ENCODE measurements at regions not wholly inside any gene's neighbourhood (a gene's known extent, or its start where the extent isn't known, plus 50 kb on each side); places are given as distances from the start of the nearest gene placed in this dataset.
A peak's percentile ranks its signal among the peaks of the same experiment; 100 is the strongest.
"Not testable (repeated sequence)": the region's sequence is repeated elsewhere in the genome, so short reads cannot be mapped to it uniquely, and the experiment has no call there.

DNA sequence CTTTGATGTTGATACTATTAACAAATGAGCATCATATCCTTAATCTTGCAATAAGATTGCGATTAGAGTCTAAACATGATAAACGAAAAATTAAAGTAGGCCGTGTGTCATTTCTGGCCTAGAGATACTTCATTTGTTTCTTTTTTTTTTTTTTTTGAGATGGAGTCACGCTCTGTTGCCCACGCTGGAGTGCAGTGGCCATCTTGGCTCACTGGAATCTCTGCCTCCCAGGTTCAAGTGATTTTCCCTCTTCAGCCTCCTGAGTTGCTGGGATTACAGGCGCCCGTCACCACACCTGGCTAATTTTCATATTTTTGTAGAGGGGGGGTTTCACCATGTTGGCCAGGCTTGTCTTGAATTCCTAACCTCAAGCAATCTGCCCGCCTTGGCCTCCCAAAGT is 446.9 kb downstream of the PCNX1 start:
- whole genome bisulfite sequencing, 2 donors (ENCODE audit: low coverage in 1 of 2): 94 to 97% methylated on average over 8 of the region's 8 CpGs
- Histone ChIP-seq H3K27ac (peak overlapping the region in 3 of 4 donors; percentile 43 to 77 (median 53)), H3K9me3 (no peaks in the 10 kb centered on the region), H3K4me3 (no peak overlapping the region), H3K4me1 (peaks cover 0 to 21% (median 7%) of the 10 kb centered on the region in 4 donors), H3K27me3 (no peaks in the 10 kb centered on the region), H3K36me3 (no peaks in the 10 kb centered on the region)
- in situ Hi-C loops (cut with MboI; ENCODE audit: low pct_ligation_motif_present in 1 of 4, low pct_unique_long_range_greater_than_20kb in 1 of 4, low sequenced_read_pairs in 3 of 4): no loop called here
- DNase-seq: no peak
- intact Hi-C loops (cut with DNase I; ENCODE audit: low total_unique reads): no loop called here
- no peak for TF ChIP-seq EP300 (IDR thresholded peaks at IDR 0.05; ENCODE audit: low read depth)
- TF ChIP-seq POLR2AphosphoS5 (IDR thresholded peaks at IDR 0.05): no peak
- no peak for TF ChIP-seq POLR2A (IDR thresholded peaks at IDR 0.05)

DNA sequence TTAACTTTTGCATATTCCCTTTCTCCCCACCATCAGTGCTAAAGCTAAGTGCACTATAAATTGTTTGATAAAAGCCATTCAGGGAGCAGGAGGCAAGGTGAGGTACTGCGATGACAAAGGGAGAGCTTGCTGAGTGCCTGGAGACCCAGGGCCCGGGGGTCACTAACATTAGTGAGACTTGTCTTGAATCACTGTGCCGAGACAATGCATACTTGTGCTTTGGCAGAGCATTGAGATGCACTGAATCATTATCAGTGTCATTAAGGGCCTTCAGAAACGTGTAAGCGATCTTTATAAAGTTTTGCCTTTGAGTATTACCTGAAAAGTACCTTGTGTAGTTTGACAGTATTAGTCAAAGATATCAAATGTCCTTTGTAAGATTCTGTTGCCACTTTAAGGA is 447.5 kb downstream of the PCNX1 start:
- no peak for TF ChIP-seq POLR2A (IDR thresholded peaks at IDR 0.05)
- TF ChIP-seq CTCF (IDR thresholded peaks at IDR 0.05): no peak
- no peak for TF ChIP-seq EP300 (IDR thresholded peaks at IDR 0.05; ENCODE audit: low read depth)
- TF ChIP-seq POLR2AphosphoS5 (IDR thresholded peaks at IDR 0.05): no peak
- no peak for DNase-seq

GRCh38 chr14:71355324-71356201 is 448.3 kb downstream of the PCNX1 start:
- no peak for DNase-seq
- no peak for TF ChIP-seq CTCF (IDR thresholded peaks at IDR 0.05)
- peak in 2 of 3 donors; percentile 48 to 53 for TF ChIP-seq POLR2AphosphoS5 (IDR thresholded peaks at IDR 0.05)
- no peak for TF ChIP-seq POLR2A (IDR thresholded peaks at IDR 0.05)
- no peak for TF ChIP-seq EP300 (IDR thresholded peaks at IDR 0.05; ENCODE audit: low read depth)
- WGBS, 2 donors (ENCODE audit: low coverage in 1 of 2): 28 to 34% methylated on average over 5 of the region's 5 CpGs
- H3K36me3 ChIP-seq: no peaks in the 10 kb centered on the region
- H3K27ac ChIP-seq: peak overlapping the region; percentile 43 to 77 (median 58)
- no peaks in the 10 kb centered on the region for H3K9me3 ChIP-seq
- intact Hi-C loops (cut with DNase I; ENCODE audit: low total_unique reads): no loop called here
- H3K4me3 ChIP-seq: no peak overlapping the region
- H3K27me3 ChIP-seq: no peaks in the 10 kb centered on the region
- peaks cover 0 to 19% (median 7%) of the 10 kb centered on the region in 4 donors for H3K4me1 ChIP-seq
- in situ Hi-C loops (cut with MboI; ENCODE audit: low pct_ligation_motif_present in 1 of 4, low pct_unique_long_range_greater_than_20kb in 1 of 4, low sequenced_read_pairs in 3 of 4): no loop called here

More for the DNA sequence above, 447.5 kb downstream of the PCNX1 start:
- no peak overlapping the region for H3K4me3 ChIP-seq
- H3K9me3 ChIP-seq: no peaks in the 10 kb centered on the region
- H3K36me3 ChIP-seq: no peaks in the 10 kb centered on the region
- WGBS, 2 donors (ENCODE audit: low coverage in 1 of 2): 84 to 90% methylated on average over 3 to 5 of the region's 5 CpGs
- in situ Hi-C loops (cut with MboI; ENCODE audit: low pct_ligation_motif_present in 1 of 4, low pct_unique_long_range_greater_than_20kb in 1 of 4, low sequenced_read_pairs in 3 of 4): no loop called here
- H3K27ac ChIP-seq: peak overlapping the region; percentile 43 to 77 (median 58)
- H3K27me3 ChIP-seq: no peaks in the 10 kb centered on the region
- intact Hi-C loops (cut with DNase I; ENCODE audit: low total_unique reads): no loop called here
- H3K4me1 ChIP-seq: peaks cover 0 to 21% (median 7%) of the 10 kb centered on the region in 4 donors

GRCh38 chr14:71358209-71358931 is 451.1 kb downstream of the PCNX1 start:
- no peaks in the 10 kb centered on the region for H3K9me3 ChIP-seq
- DNase-seq: no peak
- no peak overlapping the region for H3K4me3 ChIP-seq
- no peaks in the 10 kb centered on the region for H3K27me3 ChIP-seq
- no peak for TF ChIP-seq EP300 (IDR thresholded peaks at IDR 0.05; ENCODE audit: low read depth)
- no peak for TF ChIP-seq POLR2A (IDR thresholded peaks at IDR 0.05)
- TF ChIP-seq POLR2AphosphoS5 (IDR thresholded peaks at IDR 0.05): no peak
- TF ChIP-seq CTCF (IDR thresholded peaks at IDR 0.05): no peak
- WGBS, 2 donors (ENCODE audit: low coverage in 1 of 2): 66 to 100% methylated on average over 3 to 6 of the region's 6 CpGs
- intact Hi-C loops (cut with DNase I; ENCODE audit: low total_unique reads) (no loop called here), in situ Hi-C loops (cut with MboI; ENCODE audit: low pct_ligation_motif_present in 1 of 4, low pct_unique_long_range_greater_than_20kb in 1 of 4, low sequenced_read_pairs in 3 of 4) (no loop called here)
- H3K36me3 ChIP-seq: no peaks in the 10 kb centered on the region
- H3K4me1 ChIP-seq: peaks cover 0 to 24% (median 12%) of the 10 kb centered on the region in 4 donors
- peak overlapping the region; percentile 43 to 77 (median 58) for H3K27ac ChIP-seq

- DNase-seq; H3K27me3 ChIP-seq; intact Hi-C loops (cut with DNase I; ENCODE audit: low total_unique reads); in situ Hi-C loops (cut with MboI; ENCODE audit: low pct_ligation_motif_present in 1 of 4, low pct_unique_long_range_greater_than_20kb in 1 of 4, low sequenced_read_pairs in 3 of 4); H3K9me3 ChIP-seq; H3K4me3 ChIP-seq; H3K36me3 ChIP-seq: not testable (repeated sequence)
- H3K27ac ChIP-seq: peak overlapping the region; percentile 43 to 77 (median 58)
- H3K4me1 ChIP-seq: peaks cover 0 to 30% (median 17%) of the 10 kb centered on the region in 4 donors
- WGBS, 2 donors (ENCODE audit: low coverage in 1 of 2): 89 to 93% methylated on average over 1 to 4 of the region's 4 CpGs
Measured at GRCh38 chr14:71358932-71359421, 451.7 kb downstream of the PCNX1 start.

Data from transverse colon (tissue), 4 donors.